Activated CD8-positive, alpha-beta memory T cell treated with anti-CD3 and anti-CD28 coated beads, Interleukin-2, amount 50 U/mL, for 1 hour (primary cell): ENCODE measurements at regions not wholly inside any gene's neighbourhood (a gene's known extent, or its start where the extent isn't known, plus 50 kb on each side); places are given as distances from the start of the nearest gene placed in this dataset.

Experiments used
- DNase-seq: peaks from one replicate; pipeline ENCODE4 v3.0.0-alpha.2; 2020; ENCODE audit errors: extremely low read depth

GRCh38 chr12:92496790-92497189 is 206.0 kb upstream of the PLEKHG7 start:
- DNase-seq: no peak

GRCh38 chr12:92495108-92495507 is 207.7 kb upstream of the PLEKHG7 start:
- DNase-seq: no peak

- DNase-seq: no peak
Observed at GRCh38 chr12:92493816-92494215, 209.0 kb upstream of the PLEKHG7 start.

- DNase-seq: no peak
Observed at GRCh38 chr12:92492995-92493394, 209.8 kb upstream of the PLEKHG7 start.

GRCh38 chr12:92492291-92492690 is 210.5 kb upstream of the PLEKHG7 start:
- DNase-seq: no peak

GRCh38 chr12:92489781-92490180 is 213.0 kb upstream of the PLEKHG7 start:
- DNase-seq: no peak

GRCh38 chr12:92488735-92489134 is 214.1 kb upstream of the PLEKHG7 start:
- DNase-seq: no peak

GRCh38 chr12:92487138-92487485 is 215.7 kb upstream of the PLEKHG7 start:
- no peak for DNase-seq

GRCh38 chr12:92486443-92487137 is 216.2 kb upstream of the PLEKHG7 start:
- DNase-seq: no peak

GRCh38 chr12:92485351-92486348 is 217.1 kb upstream of the PLEKHG7 start:
- DNase-seq: no peak

- DNase-seq: no peak
Observed at GRCh38 chr12:92482599-92482998, 220.2 kb upstream of the PLEKHG7 start.

- DNase-seq: no peak
Observed at GRCh38 chr12:92481066-92481465, 221.7 kb upstream of the PLEKHG7 start.

GRCh38 chr12:92478692-92479091 is 224.1 kb upstream of the PLEKHG7 start:
- no peak for DNase-seq

GRCh38 chr12:92476844-92477243 is 225.9 kb upstream of the PLEKHG7 start:
- no peak for DNase-seq

GRCh38 chr12:92473564-92473963 is 229.2 kb upstream of the PLEKHG7 start:
- DNase-seq: no peak

- no peak for DNase-seq
Observed at GRCh38 chr12:92472201-92472600, 230.6 kb upstream of the PLEKHG7 start.

GRCh38 chr12:92471551-92471950 is 231.2 kb upstream of the PLEKHG7 start:
- DNase-seq: no peak

GRCh38 chr12:92470608-92471021 is 232.2 kb upstream of the PLEKHG7 start:
- no peak for DNase-seq

- no peak for DNase-seq
Observed at GRCh38 chr12:92469837-92470236, 233.0 kb upstream of the PLEKHG7 start.

GRCh38 chr12:92468358-92469020 is 234.3 kb upstream of the PLEKHG7 start:
- no peak for DNase-seq

- no peak for DNase-seq
Observed at GRCh38 chr12:92467886-92468285, 234.9 kb upstream of the PLEKHG7 start.
